Tibial nerve (tissue), 4 donors: ENCODE measurements at regions not wholly inside any gene's neighbourhood (a gene's known extent, or its start where the extent isn't known, plus 50 kb on each side); places are given as distances from the start of the nearest gene placed in this dataset.
A peak's percentile ranks its signal among the peaks of the same experiment; 100 is the strongest.

Experiments used
- DNase-seq, 2 donors: peaks; one replicate each; pipeline ENCODE4 v3.0.0-alpha.2; 2019; ENCODE audit warnings: low spot score in 2 of 2
- H3K27ac ChIP-seq, 4 donors: fragments of 200-600 bp; sonication (generic) in 3 of 4; one replicate each; pipeline ENCODE4 v1.5.1; 2017 to 2019; ENCODE audit warnings: mild to moderate bottlenecking in 1 of 4
- H3K27me3 ChIP-seq, 2 donors: fragments of 200-600 bp; sonication (generic) in 1 of 2; one replicate each; pipeline versions ENCODE4 v1.5.1 to v1.6.0; 2017 to 2019
- H3K36me3 ChIP-seq, 3 donors: fragments of 200-600 bp; sonication (generic); one replicate each; pipeline ENCODE4 v1.5.1; 2018 to 2019
- H3K4me1 ChIP-seq, 4 donors: fragments of 200-600 bp; sonication (generic) in 3 of 4; one replicate each; pipeline ENCODE4 v1.5.1; 2017 to 2019
- H3K4me3 ChIP-seq, 4 donors: fragments of 200-600 bp; sonication (generic) in 3 of 4; one replicate each; pipeline ENCODE4 v1.5.1; 2017 to 2019; ENCODE audit warnings: mild to moderate bottlenecking in 1 of 4, moderate library complexity in 1 of 4
- H3K9me3 ChIP-seq, 4 donors: fragments of 200-600 bp; sonication (generic) in 3 of 4; one replicate each; pipeline ENCODE4 v1.5.1; 2017 to 2019
- CTCF ChIP-seq, 5 experiments: fragments of 200-600 bp in 3 of 5; fragments of 450-650 bp in 2 of 5; sonication (generic) in 3 of 5; IDR thresholded peaks; one replicate each; pipeline ENCODE4 v1.5.1; 2016 to 2019; ENCODE audit warnings: antibody characterized with exemption in 5 of 5, mild to moderate bottlenecking in 3 of 5, moderate library complexity in 2 of 5
- EP300 ChIP-seq, 2 donors: sonication (generic); formaldehyde crosslinking; IDR thresholded peaks; one replicate each; pipeline ENCODE4 v1.6.1; 2017; ENCODE audit warnings: antibody characterized with exemption in 2 of 2, mild to moderate bottlenecking in 1 of 2
- POLR2A ChIP-seq, 2 donors: fragments of 450-650 bp; IDR thresholded peaks; one replicate each; pipeline ENCODE4 v1.6.1; 2017; ENCODE audit warnings: antibody characterized with exemption in 2 of 2, mild to moderate bottlenecking in 2 of 2, moderate library complexity in 2 of 2
- WGBS, 2 donors: methylation state at CpG; one replicate each; pipeline ENCODE4 v1.1.5; 2018; 5-methylcytosine and 5-hydroxymethylcytosine counted together

- DNase-seq, result no peak
- WGBS, 2 donors, result 26 to 40% methylated on average over 5 of the region's 5 CpGs
- TF ChIP-seq EP300 (IDR thresholded peaks at IDR 0.05) (no peak), CTCF (IDR thresholded peaks at IDR 0.05) (peak in 1 of 5 experiments; percentile 18)
- Histone ChIP-seq H3K27me3 (no peaks in the 10 kb centered on the region), H3K4me3 (no peak overlapping the region), H3K4me1 (peaks cover 0 to 18% (median 2%) of the 10 kb centered on the region in 4 donors), H3K36me3 (no peaks in the 10 kb centered on the region), H3K27ac (no peak overlapping the region), H3K9me3 (no peaks in the 10 kb centered on the region)
Measured at GRCh38 chr2:150872756-150873395, 385.4 kb upstream of the RND3 start.

- Histone ChIP-seq H3K9me3 (peaks cover 0 to 10% (median 0%) of the 10 kb centered on the region in 4 donors), H3K4me1 (no peaks in the 10 kb centered on the region), H3K36me3 (no peaks in the 10 kb centered on the region), H3K4me3 (no peak overlapping the region), H3K27ac (no peak overlapping the region), H3K27me3 (no peaks in the 10 kb centered on the region)
- TF ChIP-seq POLR2A (IDR thresholded peaks at IDR 0.05), result no peak
- TF ChIP-seq CTCF (IDR thresholded peaks at IDR 0.05), result no peak
- TF ChIP-seq EP300 (IDR thresholded peaks at IDR 0.05), result no peak
- no peak for DNase-seq
Measured at GRCh38 chr2:150866431-150866830, 379.0 kb upstream of the RND3 start.

GRCh38 chr2:150863691-150864090 is 376.2 kb upstream of the RND3 start:
- H3K27ac ChIP-seq, result no peak overlapping the region
- H3K27me3 ChIP-seq, result no peaks in the 10 kb centered on the region

GRCh38 chr2:150860301-150860700 is 372.8 kb upstream of the RND3 start:
- no peaks in the 10 kb centered on the region for H3K36me3 ChIP-seq
- no peak overlapping the region for H3K4me3 ChIP-seq
- H3K27ac ChIP-seq, result no peak overlapping the region
- 72 to 83% methylated on average over 3 of the region's 3 CpGs for WGBS, 2 donors
- H3K27me3 ChIP-seq, result no peaks in the 10 kb centered on the region
- no peaks in the 10 kb centered on the region for H3K4me1 ChIP-seq
- TF ChIP-seq POLR2A (IDR thresholded peaks at IDR 0.05) (no peak), EP300 (IDR thresholded peaks at IDR 0.05) (no peak), CTCF (IDR thresholded peaks at IDR 0.05) (no peak)
- no peak for DNase-seq
- H3K9me3 ChIP-seq, result peaks cover 0 to 10% (median 0%) of the 10 kb centered on the region in 4 donors

More at GRCh38 chr2:150863691-150864090, 376.2 kb upstream of the RND3 start:
- no peaks in the 10 kb centered on the region for H3K4me1 ChIP-seq
- H3K9me3 ChIP-seq, result peaks cover 0 to 10% (median 0%) of the 10 kb centered on the region in 4 donors
- no peak overlapping the region for H3K4me3 ChIP-seq
- TF ChIP-seq EP300 (IDR thresholded peaks at IDR 0.05) (no peak), CTCF (IDR thresholded peaks at IDR 0.05) (no peak), POLR2A (IDR thresholded peaks at IDR 0.05) (no peak)
- H3K36me3 ChIP-seq, result no peaks in the 10 kb centered on the region
- no peak for DNase-seq

- no peaks in the 10 kb centered on the region for H3K27me3 ChIP-seq
- H3K4me1 ChIP-seq, result no peaks in the 10 kb centered on the region
- TF ChIP-seq POLR2A (IDR thresholded peaks at IDR 0.05) (no peak), CTCF (IDR thresholded peaks at IDR 0.05) (no peak), EP300 (IDR thresholded peaks at IDR 0.05) (no peak)
- H3K27ac ChIP-seq, result no peak overlapping the region
- no peaks in the 10 kb centered on the region for H3K36me3 ChIP-seq
- H3K4me3 ChIP-seq, result no peak overlapping the region
- no peak for DNase-seq
- peaks cover 0 to 10% (median 0%) of the 10 kb centered on the region in 4 donors for H3K9me3 ChIP-seq
Measured at GRCh38 chr2:150859877-150860276, 372.4 kb upstream of the RND3 start.
